ENCODE measurements at regions not wholly inside any gene's neighbourhood (a gene's known extent, or its start where the extent isn't known, plus 50 kb on each side); places are given as distances from the start of the nearest gene placed in this dataset.
A peak's percentile ranks its signal among the peaks of the same experiment; 100 is the strongest.

GRCh38 chr1:177796561-177796960, 173.3 kb downstream of the SEC16B start:
- Histone ChIP-seq H4K20me1 (ENCODE audit: control insufficient read depth, extremely low read depth, insufficient read depth, low read length) (no peaks in the 10 kb centered on the region), H3K9me3 (ENCODE audit: control insufficient read depth, insufficient read depth, low read depth, low read length) (no peaks in the 10 kb centered on the region), H3K79me2 (ENCODE audit: control insufficient read depth, insufficient read depth, low read length) (no peaks in the 10 kb centered on the region), H3K27me3 (ENCODE audit: control insufficient read depth, insufficient read depth, low read length) (no peaks in the 10 kb centered on the region), H2AFZ (ENCODE audit: low read length) (no peak overlapping the region), H3K9ac (ENCODE audit: insufficient read depth, low read length) (no peak overlapping the region), H3K36me3 (ENCODE audit: control insufficient read depth, insufficient read depth, low read length) (no peaks in the 10 kb centered on the region), H3K4me3 (replicated peaks in 1 of 4; ENCODE audit: control extremely low read depth in 1 of 4, insufficient read depth in 1 of 4, low read depth in 3 of 4, low read length in 4 of 4) (no peak overlapping the region), H3K4me2 (ENCODE audit: extremely low read depth, insufficient read depth, low read length) (no peak overlapping the region), H3K4me1 (ENCODE audit: control insufficient read depth, extremely low read depth, insufficient read depth, low read length) (no peaks in the 10 kb centered on the region), H3K27ac (ENCODE audit: insufficient read depth, low read length) (no peak overlapping the region)
- peak in 1 of 2 donors; percentile 13 for DNase-seq (ENCODE audit: low read depth in 2 of 2)
- no peak for TF ChIP-seq CTCF (conservative IDR thresholded peaks at IDR 0.05 in 1 of 2, IDR thresholded peaks at IDR 0.05 in 1 of 2; ENCODE audit: low read depth in 1 of 2, low read length in 2 of 2)
- no peak for TF ChIP-seq EZH2 (IDR thresholded peaks at IDR 0.05; ENCODE audit: low read length, missing control alignments)

- H3K9me3 ChIP-seq (ENCODE audit: control insufficient read depth, insufficient read depth, low read depth, low read length), result no peaks in the 10 kb centered on the region
- no peaks in the 10 kb centered on the region for H3K79me2 ChIP-seq (ENCODE audit: control insufficient read depth, insufficient read depth, low read length)
- H3K27ac ChIP-seq (ENCODE audit: insufficient read depth, low read length), result no peak overlapping the region
- H4K20me1 ChIP-seq (ENCODE audit: control insufficient read depth, extremely low read depth, insufficient read depth, low read length), result no peaks in the 10 kb centered on the region
- H3K4me3 ChIP-seq (replicated peaks in 1 of 4; ENCODE audit: control extremely low read depth in 1 of 4, insufficient read depth in 1 of 4, low read depth in 3 of 4, low read length in 4 of 4), result no peak overlapping the region
- H3K27me3 ChIP-seq (ENCODE audit: control insufficient read depth, insufficient read depth, low read length), result no peaks in the 10 kb centered on the region
- TF ChIP-seq CTCF (conservative IDR thresholded peaks at IDR 0.05 in 1 of 2, IDR thresholded peaks at IDR 0.05 in 1 of 2; ENCODE audit: low read depth in 1 of 2, low read length in 2 of 2) (no peak), EZH2 (IDR thresholded peaks at IDR 0.05; ENCODE audit: low read length, missing control alignments) (no peak)
- no peak overlapping the region for H3K9ac ChIP-seq (ENCODE audit: insufficient read depth, low read length)
- no peaks in the 10 kb centered on the region for H3K36me3 ChIP-seq (ENCODE audit: control insufficient read depth, insufficient read depth, low read length)
- no peak overlapping the region for H2AFZ ChIP-seq (ENCODE audit: low read length)
- no peak overlapping the region for H3K4me2 ChIP-seq (ENCODE audit: extremely low read depth, insufficient read depth, low read length)
- H3K4me1 ChIP-seq (ENCODE audit: control insufficient read depth, extremely low read depth, insufficient read depth, low read length), result no peaks in the 10 kb centered on the region
- no peak for DNase-seq (ENCODE audit: low read depth in 2 of 2)
These were observed 175.4 kb downstream of the SEC16B start for GRCh38 chr1:177794376-177794991.

GRCh38 chr1:177793900-177794299, 176.0 kb downstream of the SEC16B start:
- no peaks in the 10 kb centered on the region for H3K27me3 ChIP-seq (ENCODE audit: control insufficient read depth, insufficient read depth, low read length)
- H3K27ac ChIP-seq (ENCODE audit: insufficient read depth, low read length), result no peak overlapping the region
- H4K20me1 ChIP-seq (ENCODE audit: control insufficient read depth, extremely low read depth, insufficient read depth, low read length), result no peaks in the 10 kb centered on the region
- no peaks in the 10 kb centered on the region for H3K4me1 ChIP-seq (ENCODE audit: control insufficient read depth, extremely low read depth, insufficient read depth, low read length)
- TF ChIP-seq CTCF (conservative IDR thresholded peaks at IDR 0.05 in 1 of 2, IDR thresholded peaks at IDR 0.05 in 1 of 2; ENCODE audit: low read depth in 1 of 2, low read length in 2 of 2), result no peak
- TF ChIP-seq EZH2 (IDR thresholded peaks at IDR 0.05; ENCODE audit: low read length, missing control alignments), result no peak
- H3K79me2 ChIP-seq (ENCODE audit: control insufficient read depth, insufficient read depth, low read length), result no peaks in the 10 kb centered on the region
- no peak overlapping the region for H2AFZ ChIP-seq (ENCODE audit: low read length)
- H3K4me3 ChIP-seq (replicated peaks in 1 of 4; ENCODE audit: control extremely low read depth in 1 of 4, insufficient read depth in 1 of 4, low read depth in 3 of 4, low read length in 4 of 4), result no peak overlapping the region
- no peaks in the 10 kb centered on the region for H3K36me3 ChIP-seq (ENCODE audit: control insufficient read depth, insufficient read depth, low read length)
- H3K9me3 ChIP-seq (ENCODE audit: control insufficient read depth, insufficient read depth, low read depth, low read length), result no peaks in the 10 kb centered on the region
- no peak overlapping the region for H3K9ac ChIP-seq (ENCODE audit: insufficient read depth, low read length)
- no peak for DNase-seq (ENCODE audit: low read depth in 2 of 2)
- H3K4me2 ChIP-seq (ENCODE audit: extremely low read depth, insufficient read depth, low read length), result no peak overlapping the region
